ENCODE measurements at regions not wholly inside any gene's neighbourhood (a gene's known extent, or its start where the extent isn't known, plus 50 kb on each side); places are given as distances from the start of the nearest gene placed in this dataset.

DNA sequence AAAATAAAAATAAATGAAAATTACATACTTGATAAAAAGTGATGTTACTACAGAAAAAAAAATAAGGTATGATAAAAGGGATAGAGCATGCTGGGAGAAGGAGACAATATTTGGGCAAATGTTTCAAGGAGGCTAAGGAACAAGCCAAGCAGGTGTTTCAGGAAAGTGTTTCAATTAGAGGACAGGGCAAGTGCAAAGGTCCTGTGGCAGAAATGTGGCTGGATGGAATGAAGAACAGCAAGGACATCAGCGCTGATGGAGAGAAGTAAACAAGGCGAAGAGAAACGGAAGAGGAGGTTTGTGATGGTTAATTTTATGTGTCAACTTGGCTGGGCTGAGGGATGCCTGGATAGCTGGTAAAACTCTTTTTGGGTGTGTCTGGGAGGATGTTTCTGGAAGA lies 331.2 kb upstream of the C16orf82 start:
- Histone ChIP-seq H4K20me1 (ENCODE audit: control insufficient read depth, extremely low read depth, insufficient read depth, low read length) (no peaks in the 10 kb centered on the region), H2AFZ (ENCODE audit: control insufficient read depth, low read length) (no peak overlapping the region), H3K4me3 (ENCODE audit: control insufficient read depth in 2 of 3, extremely low read depth in 1 of 3, insufficient read depth in 2 of 3, low read depth in 1 of 3, low read length in 3 of 3) (no peak overlapping the region), H3K9me1 (ENCODE audit: control insufficient read depth, extremely low read depth, insufficient read depth, low read length) (no peaks in the 10 kb centered on the region), H3K27me3 (ENCODE audit: control insufficient read depth, extremely low read depth, insufficient read depth, low read length) (no peaks in the 10 kb centered on the region), H3K79me2 (ENCODE audit: control insufficient read depth, insufficient read depth, low read length) (no peaks in the 10 kb centered on the region), H3K4me2 (ENCODE audit: control insufficient read depth, extremely low read depth, insufficient read depth, low read depth, low read length) (no peak overlapping the region), H3K9me3 (ENCODE audit: control insufficient read depth, low read depth, low read length) (peaks cover 4% of the 10 kb centered on the region), H3K4me1 (ENCODE audit: control insufficient read depth, extremely low read depth, insufficient read depth, low read length) (no peaks in the 10 kb centered on the region), H3K9ac (ENCODE audit: control insufficient read depth, extremely low read depth, insufficient read depth, low read length) (no peak overlapping the region), H3K27ac (ENCODE audit: control insufficient read depth, insufficient read depth, low read length) (no peak overlapping the region), H3K36me3 (ENCODE audit: control insufficient read depth in 2 of 2, extremely low read depth in 1 of 2, insufficient read depth in 2 of 2, low read length in 2 of 2) (no peaks in the 10 kb centered on the region)
- FAIRE-seq (no peak), DNase-seq (ENCODE audit: low read depth, low spot score) (no peak)
- dilution Hi-C loops (cut with MboI; ENCODE audit: extremely low pct_ligation_motif_present, low sequenced_read_pairs), result no loop called here
- TF ChIP-seq, protein P1, sequence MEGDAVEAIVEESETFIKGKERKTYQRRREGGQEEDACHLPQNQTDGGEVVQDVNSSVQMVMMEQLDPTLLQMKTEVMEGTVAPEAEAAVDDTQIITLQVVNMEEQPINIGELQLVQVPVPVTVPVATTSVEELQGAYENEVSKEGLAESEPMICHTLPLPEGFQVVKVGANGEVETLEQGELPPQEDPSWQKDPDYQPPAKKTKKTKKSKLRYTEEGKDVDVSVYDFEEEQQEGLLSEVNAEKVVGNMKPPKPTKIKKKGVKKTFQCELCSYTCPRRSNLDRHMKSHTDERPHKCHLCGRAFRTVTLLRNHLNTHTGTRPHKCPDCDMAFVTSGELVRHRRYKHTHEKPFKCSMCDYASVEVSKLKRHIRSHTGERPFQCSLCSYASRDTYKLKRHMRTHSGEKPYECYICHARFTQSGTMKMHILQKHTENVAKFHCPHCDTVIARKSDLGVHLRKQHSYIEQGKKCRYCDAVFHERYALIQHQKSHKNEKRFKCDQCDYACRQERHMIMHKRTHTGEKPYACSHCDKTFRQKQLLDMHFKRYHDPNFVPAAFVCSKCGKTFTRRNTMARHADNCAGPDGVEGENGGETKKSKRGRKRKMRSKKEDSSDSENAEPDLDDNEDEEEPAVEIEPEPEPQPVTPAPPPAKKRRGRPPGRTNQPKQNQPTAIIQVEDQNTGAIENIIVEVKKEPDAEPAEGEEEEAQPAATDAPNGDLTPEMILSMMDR (optimal IDR thresholded peaks at IDR 0.05 in 1 of 3, IDR thresholded peaks at IDR 0.05 in 1 of 3, conservative IDR thresholded peaks at IDR 0.05 in 1 of 3; ENCODE audit: extremely low read depth in 1 of 3, insufficient read depth in 2 of 3, low read length in 3 of 3), result no peak
- no peak for TF ChIP-seq EZH2 (IDR thresholded peaks at IDR 0.05; ENCODE audit: low read length)

DNA sequence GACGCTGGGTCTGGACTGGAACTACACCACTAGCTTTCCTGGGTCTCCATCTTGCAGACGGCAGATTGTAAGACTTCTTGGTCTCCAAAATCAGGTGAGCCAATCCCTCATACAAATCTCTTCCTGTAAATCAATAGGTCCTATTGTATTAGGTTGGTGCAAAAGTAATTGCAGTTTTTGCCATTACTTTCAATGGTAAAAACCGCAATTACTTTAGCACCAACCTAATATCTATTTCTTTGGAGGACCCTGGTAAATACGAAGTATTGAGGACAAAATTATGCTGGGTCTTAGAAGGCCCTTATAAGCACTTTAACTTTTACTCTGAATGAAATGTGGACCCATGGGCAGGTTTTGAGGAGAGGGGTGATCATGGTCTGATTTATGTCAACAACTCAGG lies 330.6 kb upstream of the C16orf82 start:
- H3K27me3 ChIP-seq (ENCODE audit: control insufficient read depth, extremely low read depth, insufficient read depth, low read length), result no peaks in the 10 kb centered on the region
- H3K4me2 ChIP-seq (ENCODE audit: control insufficient read depth, extremely low read depth, insufficient read depth, low read depth, low read length), result no peak overlapping the region
- H2AFZ ChIP-seq (ENCODE audit: control insufficient read depth, low read length), result no peak overlapping the region
- H3K27ac ChIP-seq (ENCODE audit: control insufficient read depth, insufficient read depth, low read length), result no peak overlapping the region
- no peaks in the 10 kb centered on the region for H3K4me1 ChIP-seq (ENCODE audit: control insufficient read depth, extremely low read depth, insufficient read depth, low read length)
- dilution Hi-C loops (cut with MboI; ENCODE audit: extremely low pct_ligation_motif_present, low sequenced_read_pairs), result no loop called here
- TF ChIP-seq, protein P1 (optimal IDR thresholded peaks at IDR 0.05 in 1 of 3, IDR thresholded peaks at IDR 0.05 in 1 of 3, conservative IDR thresholded peaks at IDR 0.05 in 1 of 3; ENCODE audit: extremely low read depth in 1 of 3, insufficient read depth in 2 of 3, low read length in 3 of 3), result no peak
- no peak for TF ChIP-seq EZH2 (IDR thresholded peaks at IDR 0.05; ENCODE audit: low read length)
- FAIRE-seq, result no peak
- H3K36me3 ChIP-seq (ENCODE audit: control insufficient read depth in 2 of 2, extremely low read depth in 1 of 2, insufficient read depth in 2 of 2, low read length in 2 of 2), result no peaks in the 10 kb centered on the region
- no peaks in the 10 kb centered on the region for H4K20me1 ChIP-seq (ENCODE audit: control insufficient read depth, extremely low read depth, insufficient read depth, low read length)
- DNase-seq (ENCODE audit: low read depth, low spot score), result no peak
- H3K79me2 ChIP-seq (ENCODE audit: control insufficient read depth, insufficient read depth, low read length), result no peaks in the 10 kb centered on the region
- no peaks in the 10 kb centered on the region for H3K9me1 ChIP-seq (ENCODE audit: control insufficient read depth, extremely low read depth, insufficient read depth, low read length)
- no peak overlapping the region for H3K9ac ChIP-seq (ENCODE audit: control insufficient read depth, extremely low read depth, insufficient read depth, low read length)
- no peak overlapping the region for H3K4me3 ChIP-seq (ENCODE audit: control insufficient read depth in 2 of 3, extremely low read depth in 1 of 3, insufficient read depth in 2 of 3, low read depth in 1 of 3, low read length in 3 of 3)
- H3K9me3 ChIP-seq (ENCODE audit: control insufficient read depth, low read depth, low read length), result peaks cover 5% of the 10 kb centered on the region
